ENCODE measurements at regions not wholly inside any gene's neighbourhood (a gene's known extent, or its start where the extent isn't known, plus 50 kb on each side); places are given as distances from the start of the nearest gene placed in this dataset.

DNA sequence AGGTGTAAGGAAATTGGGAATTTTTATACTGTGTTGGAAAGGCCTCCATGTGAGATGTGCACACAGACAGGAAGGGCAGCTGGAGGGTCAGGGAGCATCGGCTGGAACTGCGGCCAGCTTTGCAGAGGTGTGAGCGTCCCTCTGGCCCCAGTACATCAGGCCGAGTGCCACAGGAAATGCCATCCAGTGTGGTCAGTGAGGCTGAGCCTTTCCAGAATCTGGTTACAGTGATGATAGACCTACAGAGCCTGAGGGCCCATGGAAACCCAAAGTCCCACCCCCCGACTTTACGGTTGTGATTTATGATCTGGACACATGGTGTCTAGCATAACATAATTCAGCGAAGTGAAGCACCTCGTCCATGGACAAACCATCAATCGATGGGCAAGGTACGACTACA lies 137.3 kb upstream of the PDE10A start:
- TF ChIP-seq CTCF (IDR thresholded peaks at IDR 0.05; ENCODE audit: insufficient read depth, low read length, poor library complexity, severe bottlenecking) (no peak), EZH2phosphoT487 (conservative IDR thresholded peaks at IDR 0.05; ENCODE audit: low read length) (no peak)
- Histone ChIP-seq H3K9ac (ENCODE audit: low read length) (no peak overlapping the region), H3K36me3 (ENCODE audit: low read length) (no peaks in the 10 kb centered on the region), H3K4me2 (ENCODE audit: low read depth, low read length, poor library complexity, severe bottlenecking) (no peak overlapping the region), H4K20me1 (ENCODE audit: low read depth, low read length) (no peaks in the 10 kb centered on the region), H3K27me3 (ENCODE audit: low read length) (no peaks in the 10 kb centered on the region), H2AFZ (ENCODE audit: low read depth, low read length, severe bottlenecking) (no peak overlapping the region), H3K4me3 (ENCODE audit: insufficient read depth, low read length, poor library complexity, severe bottlenecking) (no peak overlapping the region), H3K27ac (ENCODE audit: low read depth, low read length) (no peak overlapping the region), H3K9me2 (replicated peaks; ENCODE audit: insufficient read depth, low read length) (no peaks in the 10 kb centered on the region), H3K79me2 (ENCODE audit: insufficient read depth, low read length) (no peaks in the 10 kb centered on the region), H3K9me3 (ENCODE audit: insufficient read depth, low read length) (no peaks in the 10 kb centered on the region), H3F3A (ENCODE audit: insufficient read depth) (no peaks in the 10 kb centered on the region)

DNA sequence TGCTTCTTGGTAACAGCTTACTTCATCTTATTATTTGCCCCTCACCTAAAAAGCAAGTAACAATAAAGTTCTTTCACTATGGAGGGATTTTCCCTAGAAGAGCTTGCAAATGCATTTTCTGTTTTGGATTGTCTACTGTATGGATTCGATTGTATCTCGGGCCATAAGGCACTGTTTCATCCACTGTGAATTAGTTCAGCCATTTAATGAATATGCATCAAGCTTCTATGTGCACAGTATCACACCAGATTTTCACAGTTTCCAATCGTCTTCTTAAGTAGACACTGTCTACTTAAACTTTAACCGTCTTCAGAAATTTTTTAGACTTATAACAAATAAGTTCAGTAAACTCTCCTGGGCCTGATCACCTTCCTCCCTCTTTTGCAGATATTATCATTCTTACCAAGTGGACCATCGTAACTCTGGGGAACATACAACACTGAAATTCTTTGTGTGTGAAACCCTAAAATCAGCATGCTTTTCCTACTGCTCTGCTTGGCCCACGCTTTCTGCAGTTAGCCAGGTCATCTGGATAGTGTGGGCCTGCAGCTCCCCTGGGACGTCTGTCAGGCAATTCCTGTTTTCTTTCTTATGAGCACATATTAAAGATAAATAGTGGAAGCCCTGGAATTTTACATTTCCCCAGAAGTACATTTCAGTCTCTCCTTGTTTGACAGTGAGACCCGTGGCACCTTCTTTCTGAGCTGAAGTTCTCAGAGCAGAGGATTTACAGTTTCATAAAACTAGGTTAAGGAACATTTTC lies 136.5 kb upstream of the PDE10A start:
- Histone ChIP-seq H3K9ac (ENCODE audit: low read length) (no peak overlapping the region), H2AFZ (ENCODE audit: low read depth, low read length, severe bottlenecking) (no peak overlapping the region), H4K20me1 (ENCODE audit: low read depth, low read length) (no peaks in the 10 kb centered on the region), H3K9me3 (ENCODE audit: insufficient read depth, low read length) (no peaks in the 10 kb centered on the region), H3K36me3 (ENCODE audit: low read length) (no peaks in the 10 kb centered on the region), H3K9me2 (replicated peaks; ENCODE audit: insufficient read depth, low read length) (no peaks in the 10 kb centered on the region), H3K27me3 (ENCODE audit: low read length) (no peaks in the 10 kb centered on the region), H3F3A (ENCODE audit: insufficient read depth) (no peaks in the 10 kb centered on the region), H3K79me2 (ENCODE audit: insufficient read depth, low read length) (no peaks in the 10 kb centered on the region), H3K4me2 (ENCODE audit: low read depth, low read length, poor library complexity, severe bottlenecking) (no peak overlapping the region), H3K27ac (ENCODE audit: low read depth, low read length) (no peak overlapping the region), H3K4me3 (ENCODE audit: insufficient read depth, low read length, poor library complexity, severe bottlenecking) (no peak overlapping the region)
- TF ChIP-seq EZH2phosphoT487 (conservative IDR thresholded peaks at IDR 0.05; ENCODE audit: low read length) = no peak
- TF ChIP-seq CTCF (IDR thresholded peaks at IDR 0.05; ENCODE audit: insufficient read depth, low read length, poor library complexity, severe bottlenecking) = no peak

GRCh38 chr6:165798991-165799390 lies 135.9 kb upstream of the PDE10A start:
- Histone ChIP-seq H3K9me3 (ENCODE audit: insufficient read depth, low read length) (no peaks in the 10 kb centered on the region), H4K20me1 (ENCODE audit: low read depth, low read length) (no peaks in the 10 kb centered on the region), H3F3A (ENCODE audit: insufficient read depth) (no peaks in the 10 kb centered on the region), H3K27me3 (ENCODE audit: low read length) (no peaks in the 10 kb centered on the region), H3K9ac (ENCODE audit: low read length) (no peak overlapping the region), H3K36me3 (ENCODE audit: low read length) (no peaks in the 10 kb centered on the region), H3K4me2 (ENCODE audit: low read depth, low read length, poor library complexity, severe bottlenecking) (no peak overlapping the region), H3K9me2 (replicated peaks; ENCODE audit: insufficient read depth, low read length) (no peaks in the 10 kb centered on the region), H3K4me3 (ENCODE audit: insufficient read depth, low read length, poor library complexity, severe bottlenecking) (no peak overlapping the region), H2AFZ (ENCODE audit: low read depth, low read length, severe bottlenecking) (no peak overlapping the region), H3K79me2 (ENCODE audit: insufficient read depth, low read length) (no peaks in the 10 kb centered on the region), H3K27ac (ENCODE audit: low read depth, low read length) (no peak overlapping the region)
- TF ChIP-seq CTCF (IDR thresholded peaks at IDR 0.05; ENCODE audit: insufficient read depth, low read length, poor library complexity, severe bottlenecking) = no peak
- TF ChIP-seq EZH2phosphoT487 (conservative IDR thresholded peaks at IDR 0.05; ENCODE audit: low read length) = no peak

All from SU-DHL-6 (cell line).